ENCODE measurements at regions not wholly inside any gene's neighbourhood (a gene's known extent, or its start where the extent isn't known, plus 50 kb on each side); places are given as distances from the start of the nearest gene placed in this dataset.

DNA sequence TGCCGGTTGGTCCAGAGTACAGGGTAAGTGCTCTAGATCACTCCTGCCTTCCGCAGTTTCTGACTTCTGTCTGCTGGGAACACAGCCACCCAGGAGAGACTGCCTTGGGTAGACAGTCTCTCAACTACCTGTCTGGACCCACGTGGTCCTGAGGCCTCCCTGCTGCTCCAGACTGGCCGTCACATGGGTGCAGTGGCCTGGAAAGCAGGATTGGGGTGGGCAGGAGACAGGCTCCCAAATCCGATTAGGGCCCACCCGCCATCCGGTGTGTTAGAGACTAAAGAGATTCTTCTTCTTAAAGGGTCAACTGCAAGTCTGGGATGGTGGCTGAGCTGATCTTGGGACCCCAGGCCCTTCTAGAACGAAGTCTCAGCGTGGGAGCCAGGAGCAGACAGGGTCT lies 105.5 kb downstream of the EBNA1BP2 start:
- intact Hi-C loops (cut with DNase I): no loop called here

GRCh38 chr1:43065616-43066399 lies 106.3 kb downstream of the EBNA1BP2 start:
- intact Hi-C loops (cut with DNase I): no loop called here
- no peak for DNase-seq (ENCODE audit: low spot score)

More for the DNA sequence above, 105.5 kb downstream of the EBNA1BP2 start:
- DNase-seq (ENCODE audit: low spot score): no peak

GRCh38 chr1:43065191-43065590 lies 106.5 kb upstream of the SLC2A1 start:
- intact Hi-C loops (cut with DNase I): no loop called here
- DNase-seq (ENCODE audit: low spot score): no peak

- DNase-seq (ENCODE audit: low spot score): no peak
- intact Hi-C loops (cut with DNase I): no loop called here
Observed at GRCh38 chr1:43063394-43064219, 104.9 kb upstream of the SLC2A1 start.

DNA sequence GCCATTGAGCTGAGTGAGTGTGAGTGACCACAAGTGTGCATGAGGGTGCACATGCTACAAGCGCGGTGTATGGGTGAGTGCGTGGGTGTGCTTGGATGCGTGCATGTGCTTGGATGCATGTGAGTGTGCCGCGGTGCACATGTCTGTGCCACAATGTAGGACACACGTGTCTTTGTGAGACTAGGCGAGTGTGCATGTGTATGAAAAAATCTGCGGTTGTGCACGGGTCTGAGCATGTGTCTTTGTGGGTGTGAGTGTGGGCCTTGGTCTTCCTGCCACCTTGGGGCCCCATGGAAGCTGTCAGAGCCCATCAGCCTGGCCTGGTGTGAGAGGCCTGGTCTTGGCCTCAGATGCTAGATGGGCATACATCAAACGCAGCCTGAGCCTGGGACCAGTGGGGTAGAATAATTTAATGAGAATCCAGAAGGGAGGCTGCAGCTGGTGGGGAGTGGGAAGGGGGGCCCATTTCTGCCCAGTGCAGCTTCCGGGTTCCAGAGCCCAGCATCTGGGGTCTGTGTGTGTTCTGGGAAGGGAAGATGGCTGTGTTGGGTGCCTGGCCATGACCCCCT lies 103.9 kb upstream of the SLC2A1 start:
- intact Hi-C loops (cut with DNase I): no loop called here
- DNase-seq (ENCODE audit: low spot score): no peak

GRCh38 chr1:43061757-43062156 lies 103.1 kb upstream of the SLC2A1 start:
- intact Hi-C loops (cut with DNase I): no loop called here
- no peak for DNase-seq (ENCODE audit: low spot score)

GRCh38 chr1:43059640-43060574 lies 101.2 kb upstream of the SLC2A1 start:
- intact Hi-C loops (cut with DNase I): no loop called here
- DNase-seq (ENCODE audit: low spot score): no peak

DNA sequence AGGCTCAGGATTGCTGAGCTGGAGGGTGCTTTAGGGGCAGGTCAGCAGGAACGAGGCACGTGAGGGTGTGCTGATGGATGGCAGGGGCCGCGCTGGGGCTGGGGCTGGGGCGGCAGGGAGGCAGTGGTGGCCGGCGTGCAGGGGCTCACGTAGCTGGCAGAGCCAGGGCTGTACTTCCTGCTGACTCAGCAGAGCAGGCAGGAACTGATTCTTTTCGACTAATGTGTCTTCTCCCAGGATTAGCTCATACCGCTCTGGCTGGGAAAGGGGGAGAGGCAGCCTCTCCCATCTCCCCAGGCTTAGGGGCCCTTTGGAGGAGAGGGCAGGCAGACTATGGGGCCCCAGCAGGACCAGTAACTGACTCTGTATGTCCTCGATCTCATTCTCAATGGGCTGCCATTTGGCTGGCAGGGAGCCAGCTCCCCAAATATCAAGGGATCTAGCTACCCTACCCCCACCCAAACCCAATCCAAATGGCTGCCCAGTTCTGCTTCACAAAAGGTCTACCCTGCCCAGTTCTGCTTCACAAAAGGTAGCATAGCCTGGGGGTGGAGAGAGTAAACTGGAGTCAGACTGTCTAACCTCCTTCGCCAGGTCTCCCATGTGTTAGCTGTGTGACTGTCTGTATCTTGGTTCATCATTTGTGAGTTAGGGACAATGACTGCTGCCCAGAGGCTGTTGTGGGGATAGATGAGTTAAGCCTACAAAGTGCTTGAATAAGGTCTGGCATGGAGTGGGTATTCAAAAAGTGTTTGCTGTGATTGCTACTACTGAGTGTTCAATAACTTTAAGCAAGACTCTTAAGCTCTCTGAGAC lies 100.1 kb upstream of the SLC2A1 start:
- DNase-seq (ENCODE audit: low spot score): no peak
- intact Hi-C loops (cut with DNase I): no loop called here

- intact Hi-C loops (cut with DNase I): no loop called here
- no peak for DNase-seq (ENCODE audit: low spot score)
Observed at GRCh38 chr1:43058056-43058455, 99.4 kb upstream of the SLC2A1 start.

DNA sequence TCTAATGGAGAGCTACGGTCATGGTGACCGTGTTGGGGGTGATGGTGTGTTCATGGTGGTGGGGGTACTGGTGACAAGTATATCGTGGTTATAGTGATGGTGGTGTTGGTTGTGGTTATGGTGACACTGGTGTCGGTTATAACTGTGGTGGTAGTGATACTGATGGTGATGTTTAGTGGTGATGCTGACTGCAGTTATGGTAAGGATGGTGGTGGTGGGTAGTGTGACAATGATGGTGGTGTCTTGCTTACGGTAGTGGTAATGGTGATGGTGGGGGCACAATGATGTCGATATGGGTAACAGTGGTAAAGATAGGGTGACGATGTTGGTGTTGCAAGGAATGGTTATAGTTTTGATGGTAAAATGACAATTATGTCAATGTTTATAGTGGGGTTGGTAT lies 98.9 kb upstream of the SLC2A1 start:
- intact Hi-C loops (cut with DNase I): no loop called here

DNA sequence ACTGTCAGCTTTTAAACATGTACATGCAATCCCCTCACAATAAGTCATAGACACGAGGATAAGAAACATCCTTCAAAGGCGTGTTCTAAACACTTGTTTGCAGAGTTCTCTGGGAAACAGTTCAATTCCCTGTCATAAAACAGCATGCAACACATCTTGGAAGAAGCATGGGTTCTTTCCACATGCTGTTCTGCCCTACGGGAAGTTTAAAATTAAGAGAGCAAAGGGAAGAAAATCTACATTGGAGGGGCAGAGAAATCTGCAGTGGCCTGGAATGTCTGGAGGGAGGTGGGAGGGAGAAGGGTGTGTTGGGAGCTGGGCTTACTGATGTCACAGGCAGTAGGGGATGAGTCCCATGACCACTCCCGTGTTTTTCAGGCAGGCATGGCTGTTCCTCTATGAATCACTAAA lies 98.3 kb upstream of the SLC2A1 start:
- intact Hi-C loops (cut with DNase I): no loop called here
- DNase-seq (ENCODE audit: low spot score): no peak

More for the DNA sequence above, 98.9 kb upstream of the SLC2A1 start:
- DNase-seq (ENCODE audit: low spot score): no peak

- DNase-seq (ENCODE audit: low spot score): no peak
- intact Hi-C loops (cut with DNase I): no loop called here
Observed at GRCh38 chr1:43056460-43056859, 97.8 kb upstream of the SLC2A1 start.

- no peak for DNase-seq (ENCODE audit: low spot score)
- intact Hi-C loops (cut with DNase I): no loop called here
Observed at GRCh38 chr1:43054961-43055360, 96.3 kb upstream of the SLC2A1 start.

DNA sequence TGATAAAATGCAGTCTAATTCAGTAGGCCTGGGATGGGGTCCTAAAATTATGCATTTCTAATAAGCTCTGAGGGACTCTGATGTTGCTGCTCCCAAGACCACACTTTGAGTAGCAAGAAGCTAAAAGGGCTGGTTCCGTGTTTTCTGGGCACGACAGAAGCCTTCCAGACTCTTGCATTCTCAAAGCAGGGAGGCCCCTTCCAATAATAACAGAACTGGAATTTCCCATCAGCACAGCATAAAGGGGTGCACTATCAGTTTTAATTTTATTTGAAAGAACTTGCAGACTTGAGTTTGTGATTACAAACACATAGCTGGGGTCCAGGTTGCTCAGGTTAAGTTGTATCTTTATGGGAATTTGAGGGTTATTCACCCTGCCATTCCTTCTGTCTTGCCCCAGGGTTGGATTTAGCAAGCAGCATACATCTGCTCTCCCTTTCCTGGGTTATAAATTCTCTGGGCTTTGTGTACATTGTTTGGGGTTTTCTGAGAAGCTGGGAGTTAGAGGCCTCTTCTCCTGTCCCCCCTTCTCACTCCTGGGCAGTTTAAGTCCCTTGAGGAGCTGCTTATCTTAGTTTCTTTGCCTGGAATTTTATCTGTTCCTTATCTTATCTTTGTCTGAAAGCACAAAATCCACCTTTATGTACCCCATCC lies 94.2 kb upstream of the SLC2A1 start:
- intact Hi-C loops (cut with DNase I): no loop called here
- no peak for DNase-seq (ENCODE audit: low spot score)

DNA sequence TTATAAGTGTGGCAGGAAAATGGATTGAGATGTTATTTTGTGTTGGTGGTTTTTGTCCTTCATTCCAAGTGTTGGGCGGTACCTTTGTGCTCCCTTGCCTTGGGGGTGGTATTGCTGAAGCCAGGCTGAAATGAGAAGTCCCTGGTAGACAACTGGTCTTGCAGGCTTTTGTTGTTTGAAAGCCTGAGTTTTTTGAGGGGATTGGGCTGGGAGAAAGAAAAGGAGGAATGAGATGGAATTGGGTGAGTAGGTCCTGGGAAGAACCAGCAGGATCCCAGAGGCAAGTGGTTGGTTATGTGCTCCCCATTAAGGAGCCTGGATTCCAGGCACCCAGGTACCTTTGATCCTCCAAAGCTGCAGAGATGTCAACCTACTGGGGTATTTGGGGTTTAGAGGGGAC lies 93.7 kb upstream of the SLC2A1 start:
- no peak for DNase-seq (ENCODE audit: low spot score)
- intact Hi-C loops (cut with DNase I): no loop called here

- intact Hi-C loops (cut with DNase I): no loop called here
- no peak for DNase-seq (ENCODE audit: low spot score)
Observed at GRCh38 chr1:43049481-43049880, 90.8 kb upstream of the SLC2A1 start.

DNA sequence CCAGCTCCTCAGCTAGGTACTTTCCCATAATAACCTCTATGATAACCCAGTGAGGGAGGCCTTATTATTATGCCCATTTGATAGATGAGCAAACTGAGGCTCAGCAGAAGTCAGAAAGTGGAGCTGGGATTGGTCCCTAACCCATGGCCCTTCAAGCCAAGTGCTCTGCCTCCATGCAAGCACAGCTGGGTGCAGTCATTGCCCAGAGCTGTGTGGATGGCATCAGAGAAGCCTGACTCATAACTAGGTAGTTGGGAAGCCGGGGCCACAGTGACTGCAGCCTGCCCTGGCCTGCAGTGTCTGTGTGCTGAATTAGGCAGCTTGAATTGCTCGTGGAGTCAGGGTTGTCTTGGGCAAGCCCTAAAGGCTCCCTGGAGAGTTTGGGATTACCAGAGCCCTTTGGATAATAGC lies 89.9 kb upstream of the SLC2A1 start:
- intact Hi-C loops (cut with DNase I): no loop called here

DNA sequence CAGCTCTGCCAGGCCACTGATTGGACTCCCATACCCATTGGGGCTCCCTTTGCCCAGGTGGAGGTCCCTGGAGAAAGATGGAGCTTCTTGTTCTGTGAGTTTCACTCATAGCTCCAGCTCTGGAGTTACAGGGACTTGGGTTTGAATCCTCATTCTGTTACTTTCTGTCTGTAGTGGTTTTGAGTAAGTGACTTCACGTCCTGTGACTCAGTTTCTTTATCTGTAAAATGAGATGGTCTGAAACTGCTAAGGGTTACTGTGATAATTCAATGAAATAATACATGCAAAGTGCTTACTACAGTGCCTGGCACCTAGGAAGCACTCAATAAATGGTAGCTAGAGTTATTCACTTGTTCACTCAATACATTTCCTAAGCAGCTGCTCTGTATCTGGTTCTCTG lies 88.5 kb upstream of the SLC2A1 start:
- no peak for DNase-seq (ENCODE audit: low spot score)
- intact Hi-C loops (cut with DNase I): no loop called here

More for the DNA sequence above, 89.9 kb upstream of the SLC2A1 start:
- DNase-seq (ENCODE audit: low spot score): no peak
